ENCODE measurements at regions not wholly inside any gene's neighbourhood (a gene's known extent, or its start where the extent isn't known, plus 50 kb on each side); places are given as distances from the start of the nearest gene placed in this dataset.
"Not testable (repeated sequence)": the region's sequence is repeated elsewhere in the genome, so short reads cannot be mapped to it uniquely, and the experiment has no call there.

DNA sequence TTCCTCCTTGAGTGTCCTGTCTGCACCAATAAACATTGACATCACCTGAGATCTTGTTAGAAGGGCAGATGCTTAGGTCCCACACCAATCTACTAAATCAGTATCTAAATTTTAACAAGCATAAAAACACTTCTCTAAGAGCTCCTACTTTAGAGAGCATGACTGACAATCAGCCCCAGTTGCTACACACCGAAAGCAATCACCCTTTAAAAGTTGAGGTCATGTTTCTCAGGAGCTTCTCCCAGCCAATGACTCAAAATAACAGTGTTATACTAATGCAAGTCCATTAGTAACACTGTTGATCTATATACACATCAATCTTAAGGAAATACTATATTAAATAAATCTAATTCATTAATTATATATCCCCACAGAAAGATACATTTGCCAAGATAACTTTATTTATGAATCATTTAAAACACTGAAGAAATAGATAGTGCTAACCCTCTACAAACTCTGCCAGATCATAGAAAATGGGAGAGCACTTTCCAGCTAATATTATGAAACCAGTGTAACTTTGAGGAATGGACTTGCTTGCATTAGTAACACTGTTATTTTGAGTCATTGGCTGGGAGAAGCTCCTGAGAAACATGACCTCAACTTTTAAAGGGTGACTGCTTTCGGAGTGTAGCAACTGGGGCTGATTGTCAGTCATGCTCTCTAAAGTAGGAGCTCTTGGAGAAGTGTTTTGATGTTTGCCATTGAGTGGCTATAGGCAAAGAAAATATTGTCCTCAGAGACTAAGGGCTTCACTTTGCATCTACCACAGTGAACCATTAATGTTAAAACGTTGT, 109.8 kb upstream of the HDX start:
- DNase-seq = no peak

DNA sequence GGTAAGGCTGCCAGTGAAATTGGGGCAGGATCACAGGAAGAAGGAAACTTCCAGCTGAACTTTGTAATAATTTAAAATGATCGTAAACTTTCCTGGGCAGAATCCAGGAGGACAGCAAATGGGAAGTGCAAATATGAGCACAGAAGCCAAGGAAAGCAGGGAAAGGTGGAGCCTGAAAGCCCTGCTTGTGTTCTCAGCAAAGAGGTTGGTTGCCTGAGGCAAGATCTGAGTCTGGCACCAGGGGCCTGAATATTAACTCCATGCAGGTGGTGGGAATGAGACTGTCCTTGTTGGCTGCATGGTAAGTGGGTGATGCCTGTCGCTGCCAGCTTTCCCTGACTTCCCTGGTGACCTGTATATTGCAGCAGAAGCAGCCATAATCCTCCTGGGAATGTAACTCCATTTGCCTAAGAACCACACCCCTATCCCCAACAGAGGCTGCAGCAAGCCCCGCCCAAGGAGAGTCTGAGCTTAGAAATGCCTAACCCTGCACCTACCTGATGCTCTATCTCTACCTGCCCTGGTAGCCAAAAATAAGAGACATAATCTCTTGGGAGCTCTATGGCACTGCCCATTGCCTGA, 132.0 kb upstream of the HDX start:
- DNase-seq = no peak

DNA sequence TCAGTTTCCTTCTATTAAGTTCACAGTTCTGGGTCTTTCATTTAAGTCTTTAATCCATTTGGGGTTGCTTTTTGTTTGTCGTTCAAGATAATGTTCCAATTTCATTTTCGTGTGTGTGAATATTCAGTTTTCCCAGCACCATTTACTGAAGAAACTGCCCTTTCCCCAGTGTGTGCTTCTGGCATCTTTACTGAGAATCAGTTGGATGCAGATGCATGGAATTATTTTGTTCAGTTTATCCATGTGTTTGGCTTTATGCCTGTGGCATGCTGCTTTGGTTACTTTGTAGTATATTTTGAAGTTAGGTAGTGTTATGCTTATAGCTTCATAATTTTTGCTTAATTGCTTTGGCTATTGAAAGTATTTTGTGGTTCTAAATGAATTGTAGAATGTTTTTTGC, 163.8 kb upstream of the HDX start:
- DNase-seq = no peak

DNA sequence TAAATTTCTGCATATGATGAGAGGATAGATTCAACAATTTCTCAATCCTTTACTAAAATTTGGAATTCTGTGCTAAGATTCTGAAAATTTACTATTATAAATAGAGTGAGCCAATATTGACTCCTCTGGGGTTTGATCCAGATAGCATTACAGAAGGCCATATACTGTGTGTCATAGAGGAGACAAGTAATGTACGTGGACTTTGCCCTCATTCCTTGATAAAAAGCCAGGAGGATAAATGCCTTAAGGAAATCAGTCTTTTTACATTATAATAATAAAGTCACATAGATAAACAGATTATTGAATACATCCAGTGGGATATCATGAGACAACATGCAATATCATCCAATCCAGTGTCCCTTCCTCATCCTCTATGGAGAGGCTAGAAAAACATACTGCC, 188.0 kb upstream of the HDX start:
- DNase-seq = no peak

DNA sequence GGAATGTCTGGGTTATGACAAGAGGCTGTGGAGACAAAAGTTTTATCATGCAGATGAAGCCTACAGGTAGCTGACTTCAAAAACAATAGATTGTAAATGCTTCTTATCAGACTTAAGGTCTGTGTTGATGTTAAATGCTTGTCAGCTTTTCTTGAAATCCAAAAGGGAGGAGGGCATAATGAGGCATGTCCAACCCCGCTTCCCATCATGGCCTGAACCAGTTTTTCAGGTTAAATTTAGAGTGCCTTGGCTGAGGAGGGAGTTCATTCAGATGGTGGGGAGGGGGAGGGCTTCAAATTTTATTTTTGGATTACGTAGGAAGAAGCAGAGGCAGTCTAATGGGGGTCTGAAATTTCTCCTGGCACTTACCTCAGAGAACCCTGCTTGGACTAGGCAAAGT, 207.7 kb upstream of the HDX start:
- DNase-seq = no peak

DNA sequence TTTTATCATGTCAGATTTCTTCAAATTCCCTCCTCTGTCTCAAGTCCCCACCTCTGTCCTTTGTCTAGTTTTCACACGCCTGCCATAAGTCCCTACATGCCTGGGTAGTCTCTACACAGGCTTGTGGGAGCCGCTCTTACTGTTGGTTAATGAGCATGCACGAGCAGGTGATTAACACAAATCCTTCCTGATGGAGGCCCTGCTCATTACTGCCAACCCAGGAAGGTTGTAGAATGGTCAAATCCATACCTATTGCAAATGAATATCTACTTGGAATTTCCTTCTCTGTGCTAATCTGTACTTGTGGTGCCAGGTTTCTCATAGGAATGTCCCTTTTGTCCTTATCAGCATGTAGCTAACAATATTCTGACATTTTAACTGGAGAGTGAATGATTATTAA, 208.4 kb upstream of the HDX start:
- DNase-seq = no peak

DNA sequence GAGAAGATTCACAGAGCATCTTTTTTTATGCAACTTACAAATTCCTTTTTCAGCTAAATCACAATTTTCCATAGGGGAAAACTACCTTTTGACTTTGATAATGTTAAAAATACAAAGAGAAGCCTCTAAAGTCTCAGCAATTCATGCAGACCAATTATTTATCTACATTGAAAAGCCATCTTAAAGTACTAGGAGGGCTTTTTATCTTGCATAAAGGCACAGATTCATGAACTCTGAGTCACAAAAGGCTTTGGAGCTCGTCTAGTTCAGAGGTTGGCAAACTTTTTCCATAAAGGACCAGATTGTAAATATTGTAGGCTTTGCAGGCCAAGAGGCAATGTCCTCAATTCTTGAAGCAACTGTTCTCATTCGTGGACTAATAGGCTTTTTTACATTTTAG, 210.4 kb upstream of the HDX start:
- no peak for DNase-seq

DNA sequence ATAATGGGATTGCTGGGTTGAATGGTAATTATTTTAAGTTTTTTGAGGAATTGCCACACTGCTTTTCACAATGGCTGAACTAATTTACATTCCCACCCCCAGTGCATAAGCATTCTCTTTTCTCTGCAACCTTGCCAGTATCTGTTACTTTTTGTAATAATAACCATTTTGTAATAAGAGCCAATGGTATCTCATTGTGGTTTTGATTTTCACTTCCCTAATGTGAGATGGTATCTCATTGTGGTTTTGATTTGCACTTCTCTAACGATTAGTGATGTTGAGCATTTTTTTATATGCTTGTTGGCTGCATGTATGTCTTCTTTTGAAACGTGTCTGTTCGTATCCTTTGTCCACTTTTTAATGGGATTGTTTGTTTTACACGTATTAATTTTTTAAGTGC, 213.1 kb upstream of the HDX start:
- peak; percentile 8 for DNase-seq

DNA sequence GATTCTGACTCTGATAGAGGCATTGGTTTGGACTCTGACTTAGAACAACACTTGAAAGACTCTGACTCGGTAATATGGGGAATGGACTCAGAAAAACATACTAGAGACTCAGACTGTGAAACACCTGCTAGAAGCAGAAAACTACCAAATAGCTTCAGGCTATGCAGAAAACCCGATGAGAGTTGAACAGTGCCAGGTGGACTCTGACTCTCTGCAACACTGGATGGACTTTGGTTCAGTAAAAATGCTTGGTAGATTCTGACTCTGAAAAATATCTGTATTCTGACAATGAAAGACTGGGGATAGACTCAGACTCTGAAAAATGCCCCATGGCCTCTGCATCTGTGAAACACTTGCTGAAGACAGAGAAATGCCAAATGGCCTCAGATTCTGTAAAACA, 215.1 kb upstream of the HDX start:
- DNase-seq = no peak

DNA sequence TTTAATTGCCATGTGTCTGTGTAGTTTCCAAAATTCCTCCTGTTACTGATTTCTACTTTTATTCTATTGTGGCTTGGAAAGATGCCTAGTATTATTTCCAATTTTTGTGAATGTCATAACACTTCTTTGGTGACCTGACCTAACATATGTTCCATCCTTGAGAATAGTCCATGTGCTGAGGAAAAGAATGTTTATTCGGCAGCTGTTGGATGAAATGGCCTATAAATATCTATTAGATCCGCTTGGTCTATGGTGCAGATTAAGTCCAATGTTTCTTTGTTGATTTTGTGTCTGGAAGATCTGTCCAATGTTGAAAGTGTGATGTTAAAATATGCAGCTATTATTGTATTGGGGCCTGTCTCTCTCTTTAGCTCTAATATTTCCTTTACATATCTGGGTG, 219.2 kb upstream of the HDX start:
- no peak for DNase-seq

DNA sequence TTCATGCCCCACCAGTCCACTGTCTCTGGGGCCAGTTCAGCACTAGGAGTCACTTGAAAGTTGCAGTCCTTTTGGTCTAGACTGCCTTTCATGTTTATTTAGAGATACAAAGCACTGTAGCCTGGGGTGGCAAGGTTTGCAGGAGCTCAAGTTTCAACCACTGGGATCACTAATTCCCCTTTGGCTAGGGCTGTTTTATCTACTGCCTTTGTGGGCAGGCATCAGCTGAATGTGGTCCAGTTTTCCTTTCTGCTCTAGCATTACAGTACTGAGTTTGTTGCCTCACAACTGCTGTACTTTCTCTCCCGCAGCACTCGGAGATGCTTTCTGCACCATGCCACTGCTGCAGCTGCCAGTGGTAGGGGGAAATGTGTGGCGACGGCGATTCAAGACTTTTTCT, 222.3 kb upstream of the HDX start:
- DNase-seq = no peak

DNA sequence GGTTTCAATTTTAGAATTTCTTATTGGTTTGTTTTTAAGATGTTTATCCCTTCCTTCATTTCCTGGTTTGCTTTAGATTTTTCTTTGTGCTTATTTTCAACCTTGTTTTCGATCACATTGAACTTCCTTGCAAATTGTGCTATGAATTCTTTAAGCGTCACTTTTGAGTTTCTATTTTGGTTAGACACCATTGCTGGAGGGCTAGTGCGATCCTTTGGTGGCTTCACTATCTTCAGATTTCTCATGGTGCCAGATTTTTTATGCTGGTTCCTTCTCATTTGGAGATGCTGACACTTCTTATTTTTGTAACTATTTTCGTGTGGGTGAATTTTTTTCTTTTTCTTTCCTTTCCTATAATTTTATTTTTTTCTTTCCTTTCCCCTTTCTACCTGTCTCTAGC, 227.2 kb upstream of the HDX start:
- DNase-seq = no peak

DNA sequence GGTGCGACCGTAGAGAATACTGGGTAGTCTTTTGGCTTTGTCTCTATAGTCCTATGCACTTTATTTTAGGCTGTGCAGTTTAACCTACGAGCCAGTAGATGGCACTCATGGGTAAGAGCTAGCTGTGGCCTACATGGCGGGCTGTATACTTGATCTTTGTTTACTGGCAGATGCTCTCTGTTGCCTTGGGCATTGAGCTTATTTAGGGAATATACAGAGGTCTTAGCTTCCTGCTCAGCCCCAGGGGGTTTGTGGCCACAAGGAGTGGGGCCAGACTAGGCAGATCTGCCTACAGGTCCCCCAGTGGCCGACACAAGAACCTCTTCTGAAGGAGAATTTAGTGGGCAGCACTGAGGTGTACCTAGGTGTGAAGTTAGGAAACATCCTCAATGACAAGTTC, 227.6 kb upstream of the HDX start:
- DNase-seq = peak; percentile 30

DNA sequence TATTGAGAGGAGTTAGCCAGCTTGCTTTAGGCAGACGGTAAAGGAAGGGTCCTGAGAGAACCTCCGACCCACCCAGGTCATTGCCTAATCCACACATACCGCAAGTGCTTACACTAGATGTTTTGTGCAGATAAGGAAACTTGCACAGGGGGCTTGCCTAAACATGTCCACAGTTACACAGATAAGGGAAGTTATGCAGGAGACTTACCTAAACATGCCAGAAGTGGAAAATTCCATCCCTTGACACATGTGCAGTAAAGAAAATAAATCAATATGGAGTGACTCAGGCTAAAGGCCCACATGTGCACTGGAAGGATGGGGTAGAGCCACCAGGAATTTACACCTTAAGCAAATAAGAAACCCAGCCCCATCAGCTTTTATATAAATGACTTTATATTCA, 232.8 kb upstream of the HDX start:
- DNase-seq = no peak

DNA sequence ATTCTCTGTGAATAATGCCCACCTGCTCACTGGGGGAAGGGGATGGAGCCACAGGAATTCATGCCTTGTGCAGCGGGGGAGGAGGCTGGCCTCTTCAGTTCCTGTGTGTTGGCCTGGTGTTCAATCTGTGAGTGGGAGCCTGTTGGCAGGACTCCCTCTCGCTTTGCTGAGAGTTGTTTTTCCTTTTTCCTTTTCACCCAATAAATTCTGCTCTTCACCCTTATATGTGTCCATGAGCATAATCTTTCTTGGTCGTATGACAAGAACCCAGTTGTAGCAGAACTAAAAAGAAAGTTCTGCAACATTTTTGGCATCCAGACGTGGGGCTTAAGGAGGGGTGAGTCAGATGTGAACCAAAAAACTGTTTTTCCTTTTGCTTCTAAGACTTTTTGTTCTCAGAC, 235.2 kb upstream of the HDX start:
- no peak for DNase-seq

DNA sequence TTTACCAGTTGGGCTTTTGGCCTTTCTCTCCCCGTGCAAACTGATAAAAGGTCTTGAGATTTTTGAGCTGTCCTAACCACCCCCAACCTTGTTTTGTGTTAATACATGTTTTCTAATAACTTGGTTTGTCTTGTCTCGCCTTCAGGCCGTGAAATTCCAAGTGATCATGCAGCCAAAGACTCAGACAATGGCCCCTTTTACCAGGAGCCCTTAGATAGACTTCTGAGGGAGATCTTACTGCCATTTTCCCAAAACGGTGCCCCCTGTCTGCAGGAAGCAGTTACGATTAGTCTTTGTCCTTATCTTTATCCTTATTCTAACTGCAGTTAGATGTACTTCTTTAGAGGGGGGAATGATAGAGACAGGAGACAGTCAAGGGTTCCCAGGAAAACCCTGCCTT, 245.3 kb upstream of the HDX start:
- DNase-seq = no peak

DNA sequence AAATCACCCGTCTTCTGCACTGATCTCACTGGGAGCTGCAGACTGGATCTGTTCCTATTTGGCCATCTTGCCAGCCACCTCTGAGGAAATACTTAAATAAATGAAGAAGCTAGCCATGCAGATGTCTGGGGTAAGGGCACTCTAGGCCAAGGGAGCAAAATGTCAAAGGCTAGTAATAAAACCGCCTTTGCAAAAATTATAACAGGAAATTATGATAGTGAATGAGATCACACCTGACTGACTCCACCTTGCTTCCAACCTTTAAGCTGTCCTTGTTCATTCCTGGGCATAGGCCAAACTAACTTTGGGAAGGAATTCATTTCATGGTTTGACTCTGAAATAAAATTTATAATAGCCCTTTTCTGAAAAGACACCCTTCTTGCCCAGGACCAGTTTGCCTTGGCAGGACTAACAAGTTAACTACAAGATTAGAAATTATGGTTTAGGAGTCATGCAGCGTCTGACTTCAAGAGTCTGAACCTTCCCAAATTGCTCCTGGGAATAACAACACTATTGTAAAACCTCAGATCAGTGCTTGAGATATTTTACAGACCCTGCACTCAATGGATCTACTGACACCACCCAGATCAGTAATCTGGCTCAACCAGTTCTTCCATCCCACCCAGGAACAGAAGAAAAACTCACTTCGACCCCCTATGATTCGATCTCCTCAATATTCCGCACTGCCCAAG, 246.9 kb upstream of the HDX start:
- no peak for DNase-seq

DNA sequence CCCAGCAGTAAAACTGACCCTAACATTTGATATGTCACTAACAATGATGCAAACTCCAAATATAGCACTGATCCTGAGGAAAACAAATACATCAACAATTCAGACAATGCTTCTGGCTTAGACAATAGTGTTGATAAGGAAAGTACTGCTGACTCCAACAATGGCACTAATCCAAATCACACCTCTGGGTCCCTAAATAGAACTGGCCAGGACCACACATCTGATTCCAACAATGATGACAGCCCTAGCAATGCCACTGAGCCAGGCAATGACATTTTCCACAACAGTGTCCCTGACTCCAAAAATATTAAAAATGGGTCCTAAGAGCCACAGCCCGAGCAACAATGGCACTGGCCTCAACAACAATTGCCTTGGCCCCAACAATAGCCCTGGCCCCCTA, 243.1 kb upstream of the APOOL start:
- no peak for DNase-seq

DNA sequence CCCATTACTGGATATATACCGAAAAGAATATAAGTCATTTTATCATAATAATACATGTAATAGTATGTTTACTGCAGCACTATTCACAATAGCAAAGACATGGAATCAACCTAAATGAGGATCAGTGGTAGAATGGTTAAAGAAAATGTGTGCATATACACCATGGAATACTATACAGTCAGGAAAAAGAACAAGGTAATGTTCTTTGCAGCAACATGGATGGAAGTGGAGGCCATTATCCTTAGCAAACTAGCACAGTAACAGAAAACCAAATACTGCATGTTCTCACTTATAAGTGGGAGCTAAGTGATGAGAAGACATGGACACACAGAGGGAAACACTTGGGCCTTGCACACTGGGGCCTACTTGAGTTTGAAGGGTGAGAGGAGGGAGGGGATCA, 207.4 kb upstream of the APOOL start:
- DNase-seq = no peak

DNA sequence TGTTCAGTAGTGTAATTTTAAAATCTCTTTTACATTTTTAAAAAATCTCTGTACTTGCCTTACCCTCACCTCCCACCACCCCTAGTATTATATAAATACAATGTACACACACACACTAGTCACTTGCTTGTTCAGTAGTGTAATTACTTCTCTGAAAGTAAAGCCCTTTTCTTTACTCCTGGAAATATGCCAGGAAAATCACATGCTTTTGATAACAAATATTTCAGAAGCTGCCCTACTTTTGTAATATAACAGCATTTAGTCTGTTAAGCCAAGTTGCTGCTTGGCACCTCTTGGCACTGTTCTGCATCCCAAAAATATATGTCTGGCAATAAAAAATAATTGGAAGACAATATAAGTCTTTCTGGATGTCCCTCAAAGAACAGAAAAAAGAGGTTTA, 172.8 kb upstream of the APOOL start:
- no peak for DNase-seq

DNA sequence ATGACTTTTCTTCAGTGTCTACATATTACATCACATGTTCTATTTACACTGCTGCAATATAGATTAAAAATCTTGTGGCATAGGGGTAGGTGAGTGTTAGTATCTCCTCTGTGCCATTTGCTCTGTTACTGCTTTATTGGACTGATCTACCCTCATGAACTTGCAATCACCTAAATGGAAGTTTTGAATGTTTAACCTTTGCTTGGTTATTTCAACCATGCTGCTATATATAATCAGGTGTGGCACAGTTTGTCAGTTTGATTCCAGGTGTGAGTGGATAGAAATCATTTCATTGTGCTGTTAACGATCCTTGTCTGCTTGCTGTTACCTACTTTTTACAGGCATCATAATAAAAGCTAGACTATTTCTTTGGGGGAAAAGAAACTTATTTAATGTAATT, 157.1 kb upstream of the APOOL start:
- not testable (repeated sequence) for DNase-seq

DNA sequence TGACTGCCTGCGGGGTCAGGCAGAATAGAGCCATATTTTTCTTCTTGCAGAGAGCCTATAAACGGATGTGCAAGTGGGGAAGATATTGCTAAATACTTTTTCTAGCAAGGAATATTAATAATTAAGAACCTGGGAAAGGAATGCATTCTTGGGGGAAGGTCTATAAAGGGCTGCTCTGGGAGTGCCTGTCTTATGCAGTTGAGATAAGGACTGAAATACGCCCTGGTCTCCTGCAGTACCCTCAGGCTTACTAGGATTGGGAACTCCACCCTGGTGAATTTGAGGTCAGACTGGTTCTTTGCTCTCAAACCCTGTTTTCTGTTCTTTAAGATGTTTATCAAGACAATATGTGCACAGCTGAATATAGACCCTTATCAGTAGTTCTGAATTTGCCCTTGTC, 152.5 kb upstream of the APOOL start:
- not testable (repeated sequence) for DNase-seq

DNA sequence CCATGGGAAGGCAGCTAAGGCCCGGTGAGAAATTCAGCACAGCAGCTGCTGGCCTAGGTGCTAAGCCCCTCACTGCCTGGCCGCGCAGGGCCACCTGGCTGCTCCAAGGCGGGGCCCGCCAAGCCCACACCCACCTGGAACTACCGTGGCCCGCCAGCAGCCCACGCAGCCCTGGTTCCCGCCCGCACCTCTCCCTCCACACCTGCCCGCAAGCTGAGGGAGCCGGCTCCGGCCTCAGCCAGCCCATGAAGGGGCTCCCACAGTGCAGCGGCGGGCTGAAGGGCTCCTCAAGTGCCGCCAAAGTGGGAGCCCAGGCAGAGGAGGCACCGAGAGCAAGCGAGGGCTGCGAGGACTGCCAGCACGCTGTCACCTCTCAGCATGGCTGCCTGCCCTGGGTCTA, 146.9 kb upstream of the APOOL start:
- DNase-seq = not testable (repeated sequence)

DNA sequence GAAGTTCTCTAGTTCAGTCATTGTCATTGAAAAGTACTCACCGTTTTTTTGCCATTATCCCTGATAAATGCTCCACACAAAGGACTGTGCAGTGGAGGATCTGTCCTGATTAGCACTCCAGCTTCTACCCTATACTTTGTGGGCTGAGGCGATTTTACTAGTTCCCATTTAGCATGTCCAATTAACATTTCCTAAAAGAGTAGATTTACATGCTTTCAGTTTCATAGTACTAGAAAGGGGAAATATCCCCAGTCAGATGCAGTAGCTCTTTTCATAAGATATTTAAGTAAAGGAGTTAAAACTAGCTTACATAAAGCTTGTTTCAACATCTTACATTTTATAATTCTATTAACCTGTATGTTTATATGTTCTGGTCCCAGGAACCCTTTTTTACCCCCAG, 144.9 kb upstream of the APOOL start:
- peak; percentile 2 for DNase-seq

DNA sequence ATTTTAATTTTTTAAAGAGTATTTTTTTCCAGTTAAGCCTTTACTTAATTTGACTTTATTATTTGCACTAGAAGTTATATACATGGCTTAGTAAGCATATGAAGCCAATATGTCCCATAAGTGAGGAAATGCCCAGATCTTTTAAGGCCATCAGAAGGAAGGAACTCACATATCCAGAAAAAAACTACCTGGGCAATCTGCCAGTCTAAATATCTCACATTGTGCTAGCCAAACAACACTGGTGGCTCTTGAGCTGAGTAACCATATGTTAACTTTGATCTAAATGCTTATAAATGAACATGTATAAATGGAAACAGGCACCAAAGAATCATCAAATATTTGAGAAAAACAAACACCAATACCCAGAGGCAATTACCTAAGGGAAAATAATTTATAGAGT, 138.6 kb upstream of the APOOL start:
- DNase-seq = no peak
